WTC11 (cell line): ENCODE measurements at regions not wholly inside any gene's neighbourhood (a gene's known extent, or its start where the extent isn't known, plus 50 kb on each side); places are given as distances from the start of the nearest gene placed in this dataset.

ENCODE experiments used
- ARID4B ChIP-seq: sonication (generic); formaldehyde crosslinking; IDR thresholded peaks from 2 replicates; pipeline ENCODE4 v1.8.0; 2023; ENCODE audit warnings: missing genetic modification reagents, mild to moderate bottlenecking, borderline replicate concordance
- ATF1 ChIP-seq: sonication (generic); formaldehyde crosslinking; IDR thresholded peaks from 2 replicates; pipeline ENCODE4 v1.8.1; 2023; ENCODE audit warnings: mild to moderate bottlenecking, moderate library complexity, missing genetic modification reagents
- CREB1 ChIP-seq: sonication (generic); formaldehyde crosslinking; IDR thresholded peaks from 2 replicates; pipeline ENCODE4 v1.8.0; 2023; ENCODE audit warnings: mild to moderate bottlenecking, missing genetic modification reagents
- CTCF ChIP-seq: fragments of 200-600 bp; IDR thresholded peaks from 2 replicates; pipeline ENCODE4 v1.8.0; 2022; ENCODE audit warnings: antibody characterized with exemption
- ESRRA ChIP-seq: sonication (generic); formaldehyde crosslinking; IDR thresholded peaks from 2 replicates; pipeline ENCODE4 v1.8.1; 2022; ENCODE audit warnings: mild to moderate bottlenecking, missing genetic modification reagents, borderline replicate concordance
- FOXJ3 ChIP-seq: sonication (generic); formaldehyde crosslinking; IDR thresholded peaks from 2 replicates; pipeline ENCODE4 v1.9.0; 2021; ENCODE audit warnings: missing genetic modification reagents, mild to moderate bottlenecking, borderline replicate concordance
- FOXP1 ChIP-seq: sonication (generic); formaldehyde crosslinking; IDR thresholded peaks from 2 replicates; pipeline ENCODE4 v1.8.0; 2022; ENCODE audit warnings: missing genetic modification reagents, mild to moderate bottlenecking, moderate library complexity, borderline replicate concordance
- JUN ChIP-seq: sonication (generic); formaldehyde crosslinking; IDR thresholded peaks from 2 replicates; pipeline ENCODE4 v1.8.0; 2023; ENCODE audit warnings: mild to moderate bottlenecking, missing genetic modification reagents
- MAX ChIP-seq: sonication (generic); formaldehyde crosslinking; IDR thresholded peaks from 2 replicates; pipeline ENCODE4 v1.8.0; 2022; ENCODE audit warnings: mild to moderate bottlenecking, missing genetic modification reagents
- MYBL2 ChIP-seq: sonication (generic); formaldehyde crosslinking; IDR thresholded peaks from 2 replicates; pipeline ENCODE4 v1.8.1; 2023; ENCODE audit warnings: mild to moderate bottlenecking, moderate library complexity, missing genetic modification reagents
- NR2C2 ChIP-seq: sonication (generic); formaldehyde crosslinking; IDR thresholded peaks from 2 replicates; pipeline ENCODE4 v1.8.0; 2022; ENCODE audit warnings: mild to moderate bottlenecking, missing genetic modification reagents
- TEAD4 ChIP-seq: sonication (generic); formaldehyde crosslinking; IDR thresholded peaks from 2 replicates; pipeline ENCODE4 v1.8.0; 2022; ENCODE audit warnings: mild to moderate bottlenecking, missing genetic modification reagents
- ZNF138 ChIP-seq: sonication (generic); formaldehyde crosslinking; conservative IDR thresholded peaks from 2 replicates; pipeline ENCODE4 v1.8.1; 2022; ENCODE audit warnings: mild to moderate bottlenecking, moderate library complexity, missing genetic modification reagents
- ZNF317 ChIP-seq: sonication (generic); formaldehyde crosslinking; IDR thresholded peaks from 2 replicates; pipeline ENCODE4 v1.8.1; 2023; ENCODE audit warnings: low read depth, mild to moderate bottlenecking, moderate library complexity, missing genetic modification reagents, borderline replicate concordance

GRCh38 chr16:19935694-19936093, 51.0 kb upstream of the GPRC5B start:
- TF ChIP-seq NR2C2 (CRISPR knock-in tag) (no peak), CTCF (no peak), ZNF138 (CRISPR knock-in tag) (no peak), MYBL2 (no peak), CREB1 (CRISPR knock-in tag) (no peak), FOXP1 (CRISPR knock-in tag) (no peak), ZNF317 (CRISPR knock-in tag) (no peak), ARID4B (no peak), FOXJ3 (no peak), JUN (CRISPR knock-in tag) (no peak), ESRRA (CRISPR knock-in tag) (no peak), ATF1 (CRISPR knock-in tag) (no peak), TEAD4 (CRISPR knock-in tag) (no peak), MAX (CRISPR knock-in tag) (no peak)
